Hematopoietic multipotent progenitor cell treated with erythropoietin and hydrocortisone succinate and interleukin-3 and kit ligand, for 15 days (in vitro differentiated cells): ENCODE measurements at regions not wholly inside any gene's neighbourhood (a gene's known extent, or its start where the extent isn't known, plus 50 kb on each side); places are given as distances from the start of the nearest gene placed in this dataset.

Source experiments
- DNase-seq: peaks from one replicate; pipeline ENCODE4 v3.0.0-alpha.2; 2015; ENCODE audit warnings: low spot score

GRCh38 chrX:13266641-13267345 lies 53.1 kb downstream of the ATXN3L start:
- DNase-seq = no peak

DNA sequence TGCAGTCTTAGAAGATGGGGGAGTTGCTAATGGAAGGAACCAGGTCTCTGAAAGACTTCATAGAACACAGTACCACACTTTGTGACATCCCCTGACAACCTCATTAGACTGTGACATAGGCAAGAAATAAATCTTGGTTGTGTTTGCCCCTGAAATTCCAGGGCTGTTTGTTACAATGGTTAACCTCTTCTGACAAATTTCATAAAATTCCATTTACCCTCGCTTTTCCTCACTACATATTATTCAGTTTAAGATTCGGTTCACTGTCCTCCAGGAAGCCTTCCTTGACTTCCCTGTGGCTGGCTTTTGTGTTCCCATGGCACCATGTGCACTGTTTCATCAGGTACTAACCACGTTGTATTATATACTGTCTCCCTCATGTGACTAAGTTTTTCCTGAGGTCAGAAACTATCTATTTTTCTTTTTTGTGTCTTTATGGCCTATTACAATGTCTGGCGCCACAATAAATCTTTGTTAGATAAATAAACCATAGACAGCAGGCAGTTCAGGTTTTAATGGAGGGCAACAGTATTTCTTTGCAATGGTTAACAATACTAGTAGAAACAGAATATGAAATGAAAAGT lies 54.2 kb downstream of the ATXN3L start:
- DNase-seq = no peak

GRCh38 chrX:13265111-13265510 lies 54.7 kb downstream of the ATXN3L start:
- DNase-seq = no peak

DNA sequence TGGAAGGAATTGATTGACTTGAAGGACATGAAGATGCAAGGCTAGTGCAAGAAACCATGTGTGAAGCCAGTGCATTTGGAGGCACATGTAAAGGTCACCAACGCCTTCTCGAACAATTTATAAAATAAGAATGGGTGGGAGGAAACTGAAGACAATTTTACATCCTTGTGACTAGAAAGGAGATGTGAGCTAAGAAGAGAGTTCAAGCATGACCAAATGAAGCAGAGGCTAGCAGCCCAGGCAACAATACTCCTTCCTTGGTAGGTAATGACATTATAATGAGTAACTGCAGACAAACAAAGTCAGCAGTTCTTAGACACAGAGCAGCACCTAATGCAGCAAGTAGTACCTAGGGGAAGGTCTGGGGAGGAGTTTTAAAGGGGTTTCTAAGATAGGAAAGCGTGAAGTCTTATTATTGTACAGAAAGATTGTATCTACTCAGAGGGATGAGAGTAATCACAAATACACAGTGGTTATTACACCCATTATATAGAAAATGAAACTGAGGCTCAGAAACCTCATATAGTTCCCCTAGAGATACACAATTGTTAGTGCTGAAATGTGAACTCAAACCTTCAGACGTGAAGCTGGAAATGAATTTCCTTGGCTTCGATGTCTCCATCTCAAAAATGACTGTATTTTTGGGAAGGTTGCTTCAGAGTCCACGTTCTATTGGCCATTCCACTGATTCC lies 56.1 kb downstream of the ATXN3L start:
- no peak for DNase-seq

- no peak for DNase-seq
Observed at GRCh38 chrX:13261348-13261747, 58.5 kb downstream of the ATXN3L start.

DNA sequence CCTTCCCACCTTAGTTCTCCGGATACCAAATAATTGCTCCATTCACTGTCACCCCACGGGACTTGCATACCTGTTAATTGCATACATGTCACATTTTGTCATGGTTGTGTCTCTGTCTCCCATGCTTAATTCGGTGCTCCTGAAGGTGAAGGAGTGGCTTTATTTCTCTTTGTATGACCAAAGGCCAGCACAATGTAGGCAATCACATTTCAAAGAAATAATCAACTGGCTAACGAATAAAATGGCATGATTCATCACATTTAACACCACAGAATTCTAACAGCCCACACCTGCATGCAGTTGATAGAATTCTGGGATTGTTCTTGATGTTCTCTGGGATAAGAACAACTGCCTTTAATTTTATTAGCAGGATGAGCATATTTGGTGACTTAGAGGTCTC lies 59.3 kb downstream of the ATXN3L start:
- no peak for DNase-seq

- no peak for DNase-seq
Observed at GRCh38 chrX:13258725-13259124, 61.1 kb downstream of the ATXN3L start.

- DNase-seq = no peak
Observed at GRCh38 chrX:13258052-13258444, 61.8 kb downstream of the ATXN3L start.

DNA sequence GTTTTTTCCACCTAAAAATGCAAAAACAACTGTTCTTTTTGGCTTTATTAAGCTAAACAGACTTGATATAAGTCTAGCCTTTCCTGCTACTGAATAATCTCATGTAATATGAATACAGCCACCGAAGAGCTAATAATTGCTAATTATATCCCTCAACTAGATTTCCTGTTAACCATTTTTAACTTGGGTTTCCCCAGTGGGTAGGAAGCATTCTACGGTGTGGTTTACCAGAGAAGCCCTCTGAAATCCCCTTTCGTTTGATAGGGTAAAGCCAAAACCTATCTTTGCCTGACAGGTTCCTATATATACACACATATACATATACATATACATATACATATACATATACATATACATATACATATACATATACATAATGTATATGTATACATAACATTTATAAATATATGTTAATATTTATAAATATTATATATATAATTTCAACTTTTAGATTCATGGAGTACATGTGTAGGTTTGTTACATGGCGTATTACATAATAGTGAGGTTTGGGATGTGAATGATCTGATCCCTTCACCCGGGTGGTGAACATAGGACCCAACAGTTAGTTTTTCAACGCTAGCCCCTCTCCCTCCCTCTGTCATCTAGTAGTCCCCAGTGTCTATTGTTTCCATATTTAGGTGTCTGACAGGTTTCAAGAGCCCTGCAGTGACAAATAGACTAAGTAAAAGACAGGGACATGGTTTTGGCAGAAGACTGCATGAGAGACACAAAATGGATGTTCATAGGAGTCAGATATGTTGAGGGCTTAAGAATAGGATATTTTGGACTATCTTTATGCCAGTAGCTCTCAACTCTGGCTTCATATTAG lies 62.4 kb downstream of the ATXN3L start:
- no peak for DNase-seq

DNA sequence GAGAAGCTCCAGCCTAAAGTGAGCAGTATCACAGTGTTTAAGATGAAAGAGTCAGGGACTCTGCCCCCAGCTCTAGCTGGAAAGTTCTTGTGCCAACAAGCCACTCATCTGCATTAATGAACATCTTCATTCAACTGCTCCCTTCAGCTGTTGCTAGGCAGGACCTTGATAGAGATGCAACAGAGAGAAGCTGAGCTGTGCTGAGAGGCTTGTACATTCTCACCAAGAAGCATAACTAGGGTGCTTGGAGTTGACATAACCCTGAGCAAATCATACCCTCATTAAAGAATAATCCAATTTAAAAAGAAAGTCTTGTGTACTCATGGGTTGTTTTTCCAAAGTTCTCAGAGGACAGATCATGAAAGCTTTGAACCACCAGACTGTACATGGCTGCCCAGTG lies 63.2 kb downstream of the ATXN3L start:
- no peak for DNase-seq

DNA sequence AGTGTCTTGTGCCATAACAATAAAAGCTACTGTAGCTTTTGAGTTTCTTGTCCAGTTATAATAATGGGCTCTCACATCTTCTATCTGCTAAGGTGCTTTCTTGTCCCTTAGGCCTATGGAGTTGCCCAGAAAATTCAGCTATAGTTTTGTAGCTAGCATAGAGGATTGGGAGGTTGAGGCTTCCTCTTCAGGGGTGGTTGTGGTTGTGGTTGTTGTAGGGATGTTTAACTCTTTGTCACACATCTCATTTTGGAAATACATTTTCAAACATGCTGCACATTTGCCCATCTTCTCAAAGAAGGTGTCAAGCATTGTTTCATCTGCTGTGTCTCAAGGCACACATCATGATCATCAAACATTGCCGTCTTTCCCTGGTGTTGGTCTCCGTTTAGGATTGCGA lies 65.0 kb downstream of the ATXN3L start:
- no peak for DNase-seq

GRCh38 chrX:13254076-13254785 lies 65.6 kb downstream of the ATXN3L start:
- no peak for DNase-seq

DNA sequence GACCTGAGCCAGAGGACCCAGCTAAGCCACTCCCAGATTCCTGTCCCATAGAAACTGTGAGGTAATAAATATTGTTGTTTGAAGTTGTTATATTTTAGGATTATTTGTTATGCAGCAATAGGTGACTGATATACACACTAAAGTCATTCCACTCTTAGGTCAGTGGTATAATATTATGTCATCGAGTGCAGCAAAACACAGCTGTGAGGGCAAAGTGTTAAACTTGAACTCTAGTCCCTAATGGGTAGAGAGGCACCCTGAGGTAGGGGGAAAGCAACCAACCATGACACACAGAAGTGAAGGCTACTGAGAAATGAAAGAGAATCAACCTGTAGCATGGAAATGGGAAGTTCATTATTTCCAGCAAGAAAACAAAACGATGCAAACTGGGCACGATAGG lies 66.6 kb downstream of the ATXN3L start:
- no peak for DNase-seq

DNA sequence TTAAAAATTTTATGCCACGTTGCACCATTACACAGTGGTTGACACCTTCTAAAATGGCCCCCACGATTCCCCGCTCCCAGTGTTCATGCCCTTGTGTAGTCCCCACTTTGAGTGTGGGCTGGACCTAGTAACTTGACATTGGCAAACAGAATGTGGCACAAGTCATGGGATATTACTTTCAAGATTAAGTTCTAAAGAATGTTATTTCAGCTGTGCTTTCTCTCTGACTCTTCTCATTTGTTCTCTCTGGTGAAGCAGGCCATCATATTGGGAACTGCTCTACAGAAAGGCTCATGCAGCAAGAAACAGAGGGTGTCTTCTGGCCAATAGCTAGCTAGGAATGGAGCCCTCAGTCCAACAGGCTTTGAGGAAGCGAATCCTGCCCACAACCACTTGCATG lies 67.1 kb downstream of the ATXN3L start:
- no peak for DNase-seq

GRCh38 chrX:13250826-13251580 lies 68.8 kb downstream of the ATXN3L start:
- no peak for DNase-seq

- no peak for DNase-seq
Observed at GRCh38 chrX:13248867-13249486, 70.9 kb downstream of the ATXN3L start.

DNA sequence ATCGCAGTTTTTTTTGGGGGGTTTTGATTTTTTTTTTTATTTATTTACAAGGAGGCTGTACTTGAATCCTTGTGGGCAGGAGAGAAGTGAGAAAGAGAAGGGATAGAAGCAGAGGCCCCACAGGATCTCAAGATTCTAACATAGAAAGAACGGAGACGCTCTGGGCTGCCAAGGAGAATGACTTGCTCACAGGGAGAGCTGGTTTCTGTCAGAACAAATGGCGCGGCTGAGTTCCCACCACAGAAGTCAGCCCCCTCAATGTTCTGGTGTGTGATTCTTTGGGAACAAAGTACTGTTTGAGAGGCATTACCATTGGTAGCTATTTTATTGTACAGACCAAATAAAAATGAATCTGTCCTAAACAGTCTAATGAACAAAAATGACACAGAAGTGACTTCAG lies 80.6 kb downstream of the ATXN3L start:
- DNase-seq = no peak

GRCh38 chrX:13235930-13236329 lies 83.9 kb downstream of the ATXN3L start:
- no peak for DNase-seq

- no peak for DNase-seq
Observed at GRCh38 chrX:13232484-13232883, 87.4 kb downstream of the ATXN3L start.

GRCh38 chrX:13226214-13226613 lies 93.6 kb downstream of the ATXN3L start:
- no peak for DNase-seq
